H1 (cell line): ENCODE measurements at regions not wholly inside any gene's neighbourhood (a gene's known extent, or its start where the extent isn't known, plus 50 kb on each side); places are given as distances from the start of the nearest gene placed in this dataset.

Experiments used
- CTCF ChIA-PET: fragments of 300-600 bp; sonication (Branson Sonifier 250); formaldehyde crosslinking; loops from one replicate; lab custom pipeline; 2021; ENCODE audit not compliant: partially characterized antibody; lab: Charles Lee
- POLR2A ChIA-PET: fragments of 300-600 bp; sonication (Branson Sonifier 250); formaldehyde crosslinking; loops from one replicate; lab custom pipeline; 2021; ENCODE audit warnings: inconsistent platforms; ENCODE audit not compliant: partially characterized antibody; lab: Charles Lee
- DNase-seq, 2 experiments: peaks; one replicate each; pipeline versions ENCODE4 v3.0.0 to v3.0.0-alpha.2; 2010 to 2022; ENCODE audit warnings: low spot score in 2 of 2, low read depth in 1 of 2, mixed read lengths in 1 of 2
- FAIRE-seq: peaks from 2 replicates; lab custom pipeline; 2011; peaks lifted over from hg19 to GRCh38; lab: Jason Lieb, UNC
- H2AFZ ChIP-seq: 2 replicates; pipeline ENCODE4 v1.8.1; 2012; ENCODE audit warnings: low read length, inconsistent platforms
- H2AK5ac ChIP-seq: 2 replicates; pipeline ENCODE4 v1.6.1; 2013; ENCODE audit warnings: low read depth, low read length
- H2BK120ac ChIP-seq: replicated peaks from 2 replicates; pipeline ENCODE3; 2013; ENCODE audit warnings: low read depth, low read length, inconsistent platforms
- H2BK12ac ChIP-seq: 2 replicates; pipeline ENCODE4 v1.6.1; 2013; ENCODE audit warnings: low read depth, low read length
- H2BK15ac ChIP-seq: 2 replicates; pipeline ENCODE4 v1.6.1; 2013; ENCODE audit warnings: low read length
- H2BK20ac ChIP-seq: 2 replicates; pipeline ENCODE4 v1.6.1; 2013; ENCODE audit warnings: low read length
- H2BK5ac ChIP-seq: 2 replicates; pipeline ENCODE4 v1.6.1; 2013; ENCODE audit warnings: low read depth, low read length
- H3K14ac ChIP-seq: 2 replicates; pipeline ENCODE4 v1.6.1; 2013; ENCODE audit warnings: inconsistent platforms; ENCODE audit not compliant: insufficient read length
- H3K18ac ChIP-seq: 2 replicates; pipeline ENCODE4 v1.6.1; 2013; ENCODE audit warnings: low read length; ENCODE audit errors: extremely low read depth
- H3K23ac ChIP-seq: 2 replicates; pipeline ENCODE4 v1.6.1; 2013; ENCODE audit warnings: inconsistent platforms; ENCODE audit not compliant: insufficient read length
- H3K23me2 ChIP-seq: 2 replicates; pipeline ENCODE4 v1.6.1; 2013; ENCODE audit warnings: low read depth, low read length
- H3K27ac ChIP-seq: 2 replicates; pipeline ENCODE4 v1.6.1; 2011; ENCODE audit warnings: low read depth, low read length, inconsistent platforms
- H3K27me3 ChIP-seq, 4 experiments: replicated peaks in 1 of 4; 1 replicate in 1 of 4; 2 replicates in 3 of 4; pipeline versions ENCODE4 v1.6.1 to v1.8.1; 2011 to 2013; ENCODE audit warnings: low read length in 3 of 4, mild to moderate bottlenecking in 3 of 4, inconsistent platforms in 2 of 4, mixed read lengths in 2 of 4, moderate library complexity in 1 of 4; ENCODE audit not compliant: control insufficient read depth in 3 of 4, insufficient read depth in 3 of 4; ENCODE audit errors: extremely low read depth in 1 of 4
- H3K36me3 ChIP-seq, 4 experiments: 2 replicates each; pipeline versions ENCODE4 v1.6.1 to v1.8.1; 2011 to 2013; ENCODE audit warnings: mild to moderate bottlenecking in 4 of 4, low read length in 3 of 4, moderate library complexity in 2 of 4, control low read depth in 1 of 4, inconsistent platforms in 1 of 4; ENCODE audit not compliant: insufficient read depth in 4 of 4, control insufficient read depth in 2 of 4
- H3K4ac ChIP-seq: replicated peaks from 2 replicates; pipeline ENCODE3; 2013; ENCODE audit warnings: low read length, low read depth, mixed read lengths, inconsistent platforms; ENCODE audit not compliant: insufficient read length
- H3K4me1 ChIP-seq, 4 experiments: replicated peaks in 1 of 4; 1 replicate in 1 of 4; 2 replicates in 3 of 4; pipeline versions ENCODE4 v1.6.1 to v1.8.1; 2011 to 2013; ENCODE audit warnings: low read length in 3 of 4, inconsistent platforms in 2 of 4, mixed read lengths in 1 of 4; ENCODE audit not compliant: insufficient read depth in 4 of 4, control insufficient read depth in 3 of 4
- H3K4me2 ChIP-seq, 2 experiments: 2 replicates each; pipeline versions ENCODE4 v1.6.1 to v1.8.1; 2011 to 2013; ENCODE audit warnings: low read depth in 2 of 2, low read length in 2 of 2, control low read depth in 1 of 2, inconsistent platforms in 1 of 2, mild to moderate bottlenecking in 1 of 2; ENCODE audit not compliant: insufficient read depth in 1 of 2
- H3K4me3 ChIP-seq, 4 experiments: fragments of 200-600, 300-600 bp in 1 of 4; sonication (generic), shearing (Covaris generic), sonication (Bioruptor Twin) in 1 of 4; 2 replicates each; pipeline versions ENCODE4 v1.5.1 to v1.8.1; 2011 to 2016; ENCODE audit warnings: low read length in 4 of 4, low read depth in 3 of 4, control low read depth in 2 of 4, inconsistent platforms in 2 of 4, mild to moderate bottlenecking in 2 of 4, mixed read lengths in 1 of 4, moderate library complexity in 1 of 4; ENCODE audit not compliant: insufficient read depth in 2 of 4; ENCODE audit errors: extremely low read depth in 1 of 4
- H3K56ac ChIP-seq: replicated peaks from 2 replicates; pipeline ENCODE3; 2013; ENCODE audit warnings: low read depth, mild to moderate bottlenecking, mixed read lengths, low read length, inconsistent platforms; ENCODE audit not compliant: insufficient read length
- H3K79me1 ChIP-seq: 2 replicates; pipeline ENCODE4 v1.6.1; 2013; ENCODE audit warnings: low read depth, low read length, control low read depth
- H3K79me2 ChIP-seq, 2 experiments: 2 replicates each; pipeline versions ENCODE4 v1.6.1 to v1.8.1; 2012 to 2013; ENCODE audit warnings: low read length in 2 of 2, mild to moderate bottlenecking in 2 of 2, inconsistent platforms in 1 of 2; ENCODE audit not compliant: insufficient read depth in 2 of 2, control insufficient read depth in 1 of 2
- H3K9ac ChIP-seq, 4 experiments: replicated peaks in 1 of 4; 1 replicate in 1 of 4; 2 replicates in 3 of 4; pipeline versions ENCODE4 v1.6.1 to v1.8.1; 2011 to 2013; ENCODE audit warnings: low read depth in 3 of 4, low read length in 3 of 4, control low read depth in 2 of 4, mild to moderate bottlenecking in 2 of 4, moderate library complexity in 2 of 4, inconsistent platforms in 1 of 4; ENCODE audit errors: extremely low read depth in 1 of 4
- H3K9me3 ChIP-seq, 2 experiments: 2 replicates each; pipeline versions ENCODE4 v1.6.1 to v1.8.1; 2012 to 2013; ENCODE audit warnings: mild to moderate bottlenecking in 2 of 2, moderate library complexity in 2 of 2, control low read depth in 1 of 2, inconsistent platforms in 1 of 2, low read depth in 1 of 2, low read length in 1 of 2, mixed read lengths in 1 of 2; ENCODE audit not compliant: insufficient read depth in 2 of 2
- H4K20me1 ChIP-seq, 2 experiments: replicated peaks in 1 of 2; 2 replicates each; pipeline versions ENCODE3 to v1.8.1; 2011 to 2013; ENCODE audit warnings: inconsistent platforms in 2 of 2, low read length in 2 of 2, mild to moderate bottlenecking in 1 of 2; ENCODE audit not compliant: insufficient read depth in 2 of 2, control insufficient read depth in 1 of 2
- H4K5ac ChIP-seq: 2 replicates; pipeline ENCODE4 v1.6.1; 2013; ENCODE audit warnings: low read length, low read depth, mixed read lengths, inconsistent platforms; ENCODE audit not compliant: insufficient read length
- H4K8ac ChIP-seq: 2 replicates; pipeline ENCODE4 v1.8.0; 2013; ENCODE audit warnings: mild to moderate bottlenecking, moderate library complexity, low read length, inconsistent platforms; ENCODE audit not compliant: insufficient read depth; ENCODE audit errors: extremely low read depth
- H4K91ac ChIP-seq: replicated peaks from 2 replicates; pipeline ENCODE3; 2013; ENCODE audit warnings: low read length, mixed read lengths, inconsistent platforms; ENCODE audit not compliant: insufficient read length
- BRCA1 ChIP-seq: IDR thresholded peaks from 2 replicates; pipeline ENCODE4 v1.6.1; 2012; ENCODE audit warnings: low read depth, low read length, improper control_type of control experiment
- CREB1 ChIP-seq: IDR thresholded peaks from 2 replicates; pipeline ENCODE4 v1.6.1; 2012; ENCODE audit warnings: inconsistent platforms
- CTCF ChIP-seq, 3 experiments: IDR thresholded peaks; 1 replicate in 2 of 3; 2 replicates in 1 of 3; pipeline versions ENCODE4 v1.5.1 to v1.6.1; 2011; ENCODE audit warnings: low read length in 3 of 3, mild to moderate bottlenecking in 3 of 3, inconsistent platforms in 2 of 3, low read depth in 1 of 3, moderate library complexity in 1 of 3; ENCODE audit not compliant: insufficient read depth in 1 of 3; ENCODE audit errors: control extremely low read depth in 1 of 3
- GTF2F1 ChIP-seq: IDR thresholded peaks from 2 replicates; pipeline ENCODE4 v1.6.1; 2012; ENCODE audit warnings: low read depth, low read length, improper control_type of control experiment, borderline replicate concordance
- KDM5A ChIP-seq: fragments of 200-600 bp; IDR thresholded peaks from 2 replicates; pipeline ENCODE4 v1.7.1; 2012; ENCODE audit warnings: mild to moderate bottlenecking, low read length, inconsistent platforms, mixed read lengths
- SAP30 ChIP-seq: fragments of 300-600 bp; sonication (generic); IDR thresholded peaks from 2 replicates; pipeline ENCODE4 v1.7.1; 2012; ENCODE audit warnings: low read length, moderate library complexity, mild to moderate bottlenecking, inconsistent platforms; ENCODE audit not compliant: insufficient read depth, insufficient replicate concordance
- SIRT6 ChIP-seq: IDR thresholded peaks from one replicate; pipeline ENCODE4 v1.7.1; 2012; ENCODE audit warnings: low read length, inconsistent platforms
- SP1 ChIP-seq: IDR thresholded peaks from 2 replicates; pipeline ENCODE4 v1.6.1; 2011; ENCODE audit warnings: low read depth, low read length
- SRF ChIP-seq: IDR thresholded peaks from 2 replicates; pipeline ENCODE4 v1.6.1; 2011; ENCODE audit warnings: mild to moderate bottlenecking, low read depth, low read length, moderate library complexity
- ZNF274 ChIP-seq: IDR thresholded peaks from 2 replicates; pipeline ENCODE4 v1.7.0; 2012; ENCODE audit warnings: low read length, borderline replicate concordance; ENCODE audit errors: extremely low read depth
- WGBS, 2 experiments: shearing (Covaris generic) in 1 of 2; methylation state at CpG; one replicate each; pipeline versions ENCODE4 v1.1.6 to v1.1.7; 2013 to 2015; ENCODE audit warnings: low lambda C conversion rate in 2 of 2, mixed read lengths in 2 of 2, inconsistent platforms in 1 of 2, low coverage in 1 of 2, missing lambda C conversion rate in 1 of 2; ENCODE audit not compliant: insufficient replicate concordance in 2 of 2, insufficient coverage in 1 of 2, insufficient read length in 1 of 2; ENCODE audit errors: extremely low coverage in 1 of 2, missing lambda C conversion rate in 1 of 2; 5-methylcytosine and 5-hydroxymethylcytosine counted together
- TF ChIP-seq, protein P1 (sequence below): IDR thresholded peaks from 2 replicates; pipeline ENCODE4 v1.6.1; 2012; ENCODE audit warnings: low read length, inconsistent platforms

GRCh38 chr1:234675006-234675405, 65.0 kb upstream of the IRF2BP2 start:
- no peak overlapping the region for H3K4me2 ChIP-seq
- no peak overlapping the region; the same call in 1 of the 2 replicates for H2BK12ac ChIP-seq
- H3K56ac ChIP-seq = no peak overlapping the region
- H4K5ac ChIP-seq = no peak overlapping the region
- no peaks in the 10 kb centered on the region for H4K20me1 ChIP-seq
- no peak overlapping the region for H3K9ac ChIP-seq
- 79% methylated on average over 4 of the region's 4 CpGs; no CpG with 5 or more reads in 1 of the 2 experiments for WGBS, 2 experiments
- no peak overlapping the region for H3K23ac ChIP-seq
- no peak overlapping the region for H3K4me3 ChIP-seq
- ChIA-PET POLR2A (no interaction called here), CTCF (no interaction called here)
- H3K23me2 ChIP-seq = no peaks in the 10 kb centered on the region
- no peak overlapping the region for H2BK120ac ChIP-seq
- no peak overlapping the region for H2BK20ac ChIP-seq
- H3K14ac ChIP-seq = no peak overlapping the region
- no peak for FAIRE-seq
- H3K4me1 ChIP-seq = peaks cover 0 to 5% (median 1%) of the 10 kb centered on the region in 4 experiments; a peak in 1 of 7 replicates
- H2BK5ac ChIP-seq = no peak overlapping the region
- H3K18ac ChIP-seq = no peak overlapping the region
- no peaks in the 10 kb centered on the region for H3K79me1 ChIP-seq
- H3K4ac ChIP-seq = no peak overlapping the region
- no peak overlapping the region for H2AFZ ChIP-seq
- no peak overlapping the region for H4K91ac ChIP-seq
- no peak overlapping the region for H3K27ac ChIP-seq
- DNase-seq = no peak
- peaks cover 0 to 2% (median under 1%) of the 10 kb centered on the region in 4 experiments; a peak in 1 of 7 replicates for H3K27me3 ChIP-seq
- H2AK5ac ChIP-seq = no peak overlapping the region; the same call in 1 of the 2 replicates
- H3K36me3 ChIP-seq = no peaks in the 10 kb centered on the region
- H3K79me2 ChIP-seq = no peaks in the 10 kb centered on the region
- 0 out of 2 replicates have a peak overlapping the region, but pooled peaks have one; percentile 84 for H2BK15ac ChIP-seq
- H4K8ac ChIP-seq = no peak overlapping the region
- no peaks in the 10 kb centered on the region for H3K9me3 ChIP-seq
- TF ChIP-seq SP1 = no peak
- TF ChIP-seq KDM5A = no peak
- no peak for TF ChIP-seq CTCF (IDR thresholded peaks at IDR 0.05; ENCODE audit: control extremely low read depth in 1 of 3, insufficient read depth in 1 of 3, low read depth in 1 of 3, low read length in 3 of 3)
- TF ChIP-seq CREB1 = no peak
- TF ChIP-seq, protein P1, sequence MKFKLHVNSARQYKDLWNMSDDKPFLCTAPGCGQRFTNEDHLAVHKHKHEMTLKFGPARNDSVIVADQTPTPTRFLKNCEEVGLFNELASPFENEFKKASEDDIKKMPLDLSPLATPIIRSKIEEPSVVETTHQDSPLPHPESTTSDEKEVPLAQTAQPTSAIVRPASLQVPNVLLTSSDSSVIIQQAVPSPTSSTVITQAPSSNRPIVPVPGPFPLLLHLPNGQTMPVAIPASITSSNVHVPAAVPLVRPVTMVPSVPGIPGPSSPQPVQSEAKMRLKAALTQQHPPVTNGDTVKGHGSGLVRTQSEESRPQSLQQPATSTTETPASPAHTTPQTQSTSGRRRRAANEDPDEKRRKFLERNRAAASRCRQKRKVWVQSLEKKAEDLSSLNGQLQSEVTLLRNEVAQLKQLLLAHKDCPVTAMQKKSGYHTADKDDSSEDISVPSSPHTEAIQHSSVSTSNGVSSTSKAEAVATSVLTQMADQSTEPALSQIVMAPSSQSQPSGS = no peak
- TF ChIP-seq SAP30 = no peak
- no peak for TF ChIP-seq GTF2F1
- no peak for TF ChIP-seq SRF
- TF ChIP-seq BRCA1 = no peak
- no peak for TF ChIP-seq SIRT6
- TF ChIP-seq ZNF274 = no peak
